ENCODE measurements at regions not wholly inside any gene's neighbourhood (a gene's known extent, or its start where the extent isn't known, plus 50 kb on each side); places are given as distances from the start of the nearest gene placed in this dataset.
A peak's percentile ranks its signal among the peaks of the same experiment; 100 is the strongest.

GRCh38 chr2:5360081-5360480, 332.1 kb upstream of the SOX11 start:
- intact Hi-C loops (cut with micrococcal nuclease): no loop called here
- ATAC-seq (no peak), DNase-seq (no peak)

DNA sequence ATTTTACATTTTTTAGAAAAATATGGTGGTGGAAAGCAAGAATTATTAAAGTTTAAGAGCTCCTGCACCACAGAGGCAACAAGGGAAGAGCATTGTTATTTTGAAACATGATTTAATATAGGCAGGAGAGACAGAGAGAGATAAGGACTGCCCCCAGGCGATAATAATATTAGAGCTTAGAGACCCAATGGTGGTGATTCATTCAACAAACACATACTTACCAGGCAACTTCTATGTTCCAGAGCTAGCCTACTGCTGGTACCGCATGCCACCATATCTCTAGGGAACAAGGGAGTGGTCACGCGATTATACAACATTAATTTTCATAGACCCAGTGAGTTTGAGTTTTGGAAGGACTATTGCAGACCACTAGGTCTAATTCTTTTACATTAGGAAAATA, 327.8 kb upstream of the SOX11 start:
- no peak for ATAC-seq
- intact Hi-C loops (cut with micrococcal nuclease): no loop called here

GRCh38 chr2:5365871-5366461, 326.2 kb upstream of the SOX11 start:
- peak; percentile 74 for DNase-seq
- intact Hi-C loops (cut with micrococcal nuclease): no loop called here
- ATAC-seq: peak; percentile 70

More for the DNA sequence above, 327.8 kb upstream of the SOX11 start:
- no peak for DNase-seq

GRCh38 chr2:5367321-5367720, 324.9 kb upstream of the SOX11 start:
- DNase-seq: no peak
- no peak for ATAC-seq
- intact Hi-C loops (cut with micrococcal nuclease): no loop called here

DNA sequence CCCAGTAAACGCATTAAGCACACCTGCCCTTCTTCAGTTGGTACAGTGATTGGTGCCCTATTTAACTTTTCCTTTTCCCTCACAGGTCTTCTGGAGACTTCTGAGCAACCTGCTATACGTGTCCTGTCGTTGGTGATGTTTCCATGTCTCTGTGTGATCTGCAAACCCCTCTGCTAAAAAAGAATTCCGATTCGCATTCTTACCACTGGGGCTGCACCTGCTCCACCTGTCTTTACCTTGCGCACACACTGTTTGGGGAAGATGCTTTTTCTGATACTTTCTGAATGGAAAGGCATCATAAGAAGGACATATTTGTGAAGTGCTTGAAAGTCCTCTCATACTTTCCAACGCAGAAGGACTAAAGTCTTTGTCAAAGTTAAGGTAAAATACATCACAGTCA, 323.9 kb upstream of the SOX11 start:
- intact Hi-C loops (cut with micrococcal nuclease): no loop called here
- DNase-seq (no peak), ATAC-seq (no peak)

GRCh38 chr2:5369510-5369909, 322.7 kb upstream of the SOX11 start:
- intact Hi-C loops (cut with micrococcal nuclease): no loop called here

GRCh38 chr2:5370158-5370557, 322.0 kb upstream of the SOX11 start:
- no peak for DNase-seq
- intact Hi-C loops (cut with micrococcal nuclease): no loop called here
- no peak for ATAC-seq

More at GRCh38 chr2:5369510-5369909, 322.7 kb upstream of the SOX11 start:
- DNase-seq: no peak
- ATAC-seq: no peak

DNA sequence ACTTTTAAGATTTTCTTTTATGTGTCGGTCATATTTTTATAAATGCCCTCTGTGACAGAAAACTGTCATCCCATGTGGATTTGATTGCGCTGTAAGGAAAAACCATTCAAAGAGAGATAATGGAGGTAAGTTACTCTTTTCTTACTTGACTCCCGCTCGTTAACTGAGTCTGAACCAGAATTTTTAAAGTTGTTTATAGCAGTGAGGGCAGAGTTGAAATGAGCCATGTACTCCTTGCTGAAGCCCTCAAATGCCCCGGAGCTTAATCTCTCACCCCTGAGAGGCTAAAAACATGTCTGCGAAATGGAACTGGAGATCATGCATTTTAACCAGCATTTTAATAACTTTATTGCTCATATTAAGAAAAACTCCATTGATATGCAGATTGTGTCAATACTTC, 320.0 kb upstream of the SOX11 start:
- DNase-seq (no peak), ATAC-seq (no peak)
- intact Hi-C loops (cut with micrococcal nuclease): no loop called here

DNA sequence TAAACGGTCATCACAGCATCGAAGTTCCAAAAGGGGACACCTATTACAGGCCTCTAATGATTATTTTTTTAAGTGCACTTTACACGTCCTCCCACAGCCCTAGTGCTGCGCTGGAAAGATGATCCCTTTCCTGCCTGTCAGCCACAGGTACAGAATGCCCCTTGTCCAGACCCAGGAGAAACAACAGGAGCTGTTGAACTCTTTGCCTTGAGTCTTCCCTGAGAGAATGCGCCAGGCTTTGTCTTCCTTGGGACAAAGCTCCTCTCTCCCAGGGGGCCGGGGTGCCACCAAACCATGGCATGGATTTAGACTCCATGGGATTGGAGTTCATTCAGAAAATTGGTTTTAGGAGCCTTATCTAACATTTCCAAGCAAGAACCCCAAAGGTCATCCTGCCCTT, 319.0 kb upstream of the SOX11 start:
- intact Hi-C loops (cut with micrococcal nuclease): no loop called here
- no peak for ATAC-seq

DNA sequence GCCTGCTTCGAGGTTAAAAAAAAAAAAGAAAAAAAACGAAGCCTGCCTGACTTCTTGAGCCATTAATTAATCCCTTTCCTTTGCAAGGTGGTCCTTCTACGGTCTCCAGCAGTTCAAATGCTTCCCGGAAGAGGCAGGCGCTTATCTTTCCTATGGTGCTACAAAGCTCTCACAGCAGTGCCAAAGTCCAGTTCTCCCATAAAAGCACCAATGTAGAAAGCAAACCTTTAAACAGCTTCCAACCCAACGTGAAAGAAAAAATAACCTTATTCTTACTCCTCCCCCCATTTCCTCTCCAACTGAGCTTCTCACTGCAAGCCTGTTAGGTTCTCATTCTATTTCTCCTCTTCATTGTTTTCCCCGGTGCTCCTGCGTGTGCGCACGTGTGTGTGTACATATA, 317.4 kb upstream of the SOX11 start:
- DNase-seq (no peak), ATAC-seq (no peak)
- intact Hi-C loops (cut with micrococcal nuclease): no loop called here

More for the DNA sequence above, 319.0 kb upstream of the SOX11 start:
- DNase-seq: no peak

GRCh38 chr2:5377323-5377722, 314.9 kb upstream of the SOX11 start:
- ATAC-seq (no peak), DNase-seq (no peak)
- intact Hi-C loops (cut with micrococcal nuclease): no loop called here

GRCh38 chr2:5379811-5380210, 312.4 kb upstream of the SOX11 start:
- intact Hi-C loops (cut with micrococcal nuclease): no loop called here
- no peak for ATAC-seq

GRCh38 chr2:5385596-5385995, 306.6 kb upstream of the SOX11 start:
- ATAC-seq (no peak), DNase-seq (no peak)
- intact Hi-C loops (cut with micrococcal nuclease): no loop called here

More at GRCh38 chr2:5379811-5380210, 312.4 kb upstream of the SOX11 start:
- no peak for DNase-seq

GRCh38 chr2:5387406-5387805, 304.8 kb upstream of the SOX11 start:
- DNase-seq (no peak), ATAC-seq (no peak)
- intact Hi-C loops (cut with micrococcal nuclease): no loop called here

- ATAC-seq (peak; percentile 73), DNase-seq (peak; percentile 61)
- intact Hi-C loops (cut with micrococcal nuclease): no loop called here
These were observed 302.4 kb upstream of the SOX11 start for GRCh38 chr2:5389740-5390139.

GRCh38 chr2:5391362-5391761, 300.8 kb upstream of the SOX11 start:
- peak; percentile 81 for DNase-seq
- intact Hi-C loops (cut with micrococcal nuclease): no loop called here
- ATAC-seq: peak; percentile 94

- no peak for DNase-seq
- intact Hi-C loops (cut with micrococcal nuclease): no loop called here
- ATAC-seq: no peak
These were observed 299.5 kb upstream of the SOX11 start for GRCh38 chr2:5392658-5393057.

GRCh38 chr2:5393474-5393873, 298.7 kb upstream of the SOX11 start:
- intact Hi-C loops (cut with micrococcal nuclease): no loop called here
- no peak for DNase-seq
- no peak for ATAC-seq

GRCh38 chr2:5394223-5394622, 298.0 kb upstream of the SOX11 start:
- intact Hi-C loops (cut with micrococcal nuclease): no loop called here
- no peak for ATAC-seq
- DNase-seq: no peak

DNA sequence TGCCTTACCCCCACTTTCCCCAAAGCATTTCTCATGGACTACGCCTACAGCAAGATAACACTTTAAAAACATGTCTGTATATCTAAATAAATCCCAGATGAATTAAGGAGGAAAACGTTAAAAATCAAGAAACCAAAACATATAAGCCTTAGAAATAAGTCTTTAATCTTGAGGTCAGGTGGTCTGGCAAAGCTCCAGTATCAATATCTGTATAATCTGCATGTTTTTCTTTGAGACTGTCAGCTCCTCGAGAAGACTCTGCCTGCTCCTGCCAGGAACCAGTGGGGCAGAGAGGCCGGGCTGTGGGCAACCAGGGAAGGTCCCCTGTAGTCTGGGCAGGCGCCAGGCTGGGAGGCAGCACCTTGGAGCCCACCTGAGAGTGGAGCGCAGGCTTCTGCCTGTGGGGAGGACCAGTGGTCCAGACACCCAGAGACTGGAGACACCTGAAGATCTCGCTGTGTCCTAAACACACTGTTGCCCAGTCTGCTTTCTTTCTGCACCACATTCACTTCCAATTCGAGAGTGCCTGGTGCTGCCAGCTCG, 291.0 kb upstream of the SOX11 start:
- intact Hi-C loops (cut with micrococcal nuclease): no loop called here
- no peak for ATAC-seq

DNA sequence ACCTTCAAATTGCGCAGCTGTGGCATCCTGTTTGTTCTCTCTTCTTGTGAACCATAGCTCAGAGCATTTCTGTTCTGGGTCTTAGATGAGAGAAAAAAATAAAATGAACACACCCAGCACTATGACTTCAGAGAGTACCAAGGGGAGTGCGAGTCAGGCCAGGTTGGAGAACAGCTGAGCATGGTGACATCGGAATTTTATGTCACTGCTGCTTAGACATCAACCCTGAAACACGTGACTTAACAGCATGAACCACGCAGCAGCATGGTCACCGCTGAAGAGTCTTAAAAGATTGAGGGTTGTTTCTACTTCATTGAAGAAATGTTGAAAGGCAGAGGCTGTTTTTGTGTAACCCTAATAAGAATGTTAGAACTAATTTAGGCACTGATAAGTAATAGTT, 288.8 kb upstream of the SOX11 start:
- ATAC-seq: no peak
- DNase-seq: no peak
- intact Hi-C loops (cut with micrococcal nuclease): no loop called here

More for the DNA sequence above, 291.0 kb upstream of the SOX11 start:
- DNase-seq: no peak

All from left ventricle myocardium superior (tissue), 1 donor.